Chondrocyte (in vitro differentiated cells): ENCODE measurements at regions not wholly inside any gene's neighbourhood (a gene's known extent, or its start where the extent isn't known, plus 50 kb on each side); places are given as distances from the start of the nearest gene placed in this dataset.

Experiments
- DNase-seq: peaks from one replicate; pipeline ENCODE4 v3.0.0; 2021; ENCODE audit warnings: mixed read lengths, low spot score
- H3K27ac Mint-ChIP-seq: one replicate; pipeline ENCODE4 v1.8.0; 2021; ENCODE audit warnings: mild to moderate bottlenecking, moderate library complexity, mixed read lengths; ENCODE audit not compliant: unreplicated experiment
- H3K27me3 Mint-ChIP-seq: 2 replicates; pipeline ENCODE4 v1.8.0; 2021; ENCODE audit warnings: low read depth, mixed read lengths
- H3K36me3 Mint-ChIP-seq: 2 replicates; pipeline ENCODE4 v1.8.0; 2021; ENCODE audit warnings: low read depth, mixed read lengths
- H3K4me1 Mint-ChIP-seq: 2 replicates; pipeline ENCODE4 v1.8.0; 2021; ENCODE audit warnings: low read depth, mild to moderate bottlenecking, mixed read lengths
- H3K4me3 Mint-ChIP-seq: one replicate; pipeline ENCODE4 v1.8.0; 2021; ENCODE audit warnings: mild to moderate bottlenecking, moderate library complexity, mixed read lengths; ENCODE audit not compliant: unreplicated experiment
- H3K9me3 Mint-ChIP-seq: 2 replicates; pipeline ENCODE4 v1.8.0; 2021; ENCODE audit warnings: low read depth, mixed read lengths
- TF ChIP-seq, protein P1 (sequence below): fragments of 200-600 bp; sonication (generic); IDR thresholded peaks from 2 replicates; pipeline ENCODE4 v1.5.0; 2021; ENCODE audit warnings: antibody characterized with exemption, mild to moderate bottlenecking, moderate library complexity

DNA sequence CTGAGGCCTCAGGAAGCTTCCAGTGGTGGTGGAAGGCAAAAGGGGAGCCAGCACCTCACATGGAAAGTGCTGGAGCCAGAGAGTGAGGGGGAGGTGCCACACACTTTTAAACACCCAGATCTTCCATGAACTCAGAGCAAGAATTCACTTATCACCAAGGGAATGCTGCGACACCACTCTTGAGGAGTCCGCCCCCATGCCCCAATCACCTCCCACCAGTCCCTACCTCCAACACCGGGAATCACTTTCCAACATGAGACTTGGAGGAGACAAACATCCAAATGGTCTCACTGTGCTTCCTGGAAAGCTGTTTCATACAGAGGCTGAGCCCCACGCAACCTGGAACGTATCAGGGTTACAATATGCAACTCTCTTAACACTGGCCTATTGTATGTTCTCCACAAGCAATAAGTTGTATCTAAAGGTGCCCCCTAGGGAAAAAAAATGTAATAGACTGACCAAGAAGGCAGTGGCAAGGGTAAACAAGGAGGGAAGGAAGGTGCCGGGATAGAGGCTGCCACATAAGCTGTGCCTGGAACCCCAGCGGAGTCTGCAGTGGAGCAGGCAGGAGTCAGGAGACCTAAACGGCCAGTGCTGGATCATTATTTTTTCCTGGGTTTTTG is 106.7 kb upstream of the FOXF1 start:
- H3K27me3 Mint-ChIP-seq: peaks cover 19% of the 10 kb centered on the region
- peaks cover 6% of the 10 kb centered on the region for H3K4me1 Mint-ChIP-seq
- DNase-seq: no peak
- no peaks in the 10 kb centered on the region for H3K36me3 Mint-ChIP-seq
- no peaks in the 10 kb centered on the region for H3K9me3 Mint-ChIP-seq
- no peak overlapping the region for H3K27ac Mint-ChIP-seq
- H3K4me3 Mint-ChIP-seq: no peak overlapping the region
- TF ChIP-seq, protein P1, sequence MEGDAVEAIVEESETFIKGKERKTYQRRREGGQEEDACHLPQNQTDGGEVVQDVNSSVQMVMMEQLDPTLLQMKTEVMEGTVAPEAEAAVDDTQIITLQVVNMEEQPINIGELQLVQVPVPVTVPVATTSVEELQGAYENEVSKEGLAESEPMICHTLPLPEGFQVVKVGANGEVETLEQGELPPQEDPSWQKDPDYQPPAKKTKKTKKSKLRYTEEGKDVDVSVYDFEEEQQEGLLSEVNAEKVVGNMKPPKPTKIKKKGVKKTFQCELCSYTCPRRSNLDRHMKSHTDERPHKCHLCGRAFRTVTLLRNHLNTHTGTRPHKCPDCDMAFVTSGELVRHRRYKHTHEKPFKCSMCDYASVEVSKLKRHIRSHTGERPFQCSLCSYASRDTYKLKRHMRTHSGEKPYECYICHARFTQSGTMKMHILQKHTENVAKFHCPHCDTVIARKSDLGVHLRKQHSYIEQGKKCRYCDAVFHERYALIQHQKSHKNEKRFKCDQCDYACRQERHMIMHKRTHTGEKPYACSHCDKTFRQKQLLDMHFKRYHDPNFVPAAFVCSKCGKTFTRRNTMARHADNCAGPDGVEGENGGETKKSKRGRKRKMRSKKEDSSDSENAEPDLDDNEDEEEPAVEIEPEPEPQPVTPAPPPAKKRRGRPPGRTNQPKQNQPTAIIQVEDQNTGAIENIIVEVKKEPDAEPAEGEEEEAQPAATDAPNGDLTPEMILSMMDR: no peak

DNA sequence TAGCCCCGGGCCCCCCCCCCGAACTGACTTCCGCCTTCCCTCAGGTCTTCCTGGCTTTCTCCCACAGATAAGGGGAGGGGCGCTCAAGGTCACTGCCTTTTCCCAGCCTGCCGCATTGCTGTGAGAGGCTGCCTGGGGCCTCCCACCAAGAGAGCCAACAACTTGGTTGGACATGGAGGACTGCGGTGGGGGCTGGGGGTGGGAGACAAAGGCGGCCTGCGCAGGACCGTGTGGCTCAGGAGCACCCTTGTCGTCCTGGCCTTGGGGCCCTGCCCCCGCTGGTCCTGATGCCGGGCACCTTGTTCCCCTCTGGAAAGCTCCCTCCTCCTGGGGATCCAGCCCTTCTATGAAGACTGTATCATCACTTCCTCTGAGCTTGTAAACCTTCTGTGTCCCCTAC is 105.6 kb upstream of the FOXF1 start:
- peaks cover 6% of the 10 kb centered on the region for H3K4me1 Mint-ChIP-seq
- no peaks in the 10 kb centered on the region for H3K36me3 Mint-ChIP-seq
- H3K27ac Mint-ChIP-seq: no peak overlapping the region
- no peak for DNase-seq
- H3K27me3 Mint-ChIP-seq: peaks cover 24% of the 10 kb centered on the region
- TF ChIP-seq, protein P1: no peak
- H3K4me3 Mint-ChIP-seq: no peak overlapping the region
- no peaks in the 10 kb centered on the region for H3K9me3 Mint-ChIP-seq

DNA sequence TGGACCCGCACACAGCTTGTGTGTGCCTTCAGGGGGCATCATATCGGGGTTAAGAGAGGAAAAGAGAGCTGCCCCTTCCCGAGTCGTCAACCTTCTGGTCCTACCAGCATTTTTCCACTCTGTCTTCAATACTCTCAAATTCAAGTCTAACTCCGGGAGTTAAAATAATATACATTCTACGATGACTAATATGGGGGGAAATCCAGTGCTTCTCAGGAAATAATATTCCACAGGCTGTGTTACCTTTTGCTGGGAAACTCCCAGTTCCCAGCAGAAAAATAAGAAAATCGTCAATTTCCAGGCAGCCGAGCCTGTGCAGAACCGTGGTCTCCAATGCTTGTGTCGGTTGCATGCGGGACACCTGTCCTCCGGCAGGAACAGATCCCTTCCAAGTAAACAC is 105.0 kb upstream of the FOXF1 start:
- no peak overlapping the region for H3K27ac Mint-ChIP-seq
- H3K36me3 Mint-ChIP-seq: peaks cover under 1% of the 10 kb centered on the region
- peaks cover 1% of the 10 kb centered on the region for H3K9me3 Mint-ChIP-seq
- peaks cover 6% of the 10 kb centered on the region for H3K4me1 Mint-ChIP-seq
- no peak overlapping the region for H3K4me3 Mint-ChIP-seq
- TF ChIP-seq, protein P1: no peak
- peaks cover 25% of the 10 kb centered on the region for H3K27me3 Mint-ChIP-seq
- DNase-seq: no peak

DNA sequence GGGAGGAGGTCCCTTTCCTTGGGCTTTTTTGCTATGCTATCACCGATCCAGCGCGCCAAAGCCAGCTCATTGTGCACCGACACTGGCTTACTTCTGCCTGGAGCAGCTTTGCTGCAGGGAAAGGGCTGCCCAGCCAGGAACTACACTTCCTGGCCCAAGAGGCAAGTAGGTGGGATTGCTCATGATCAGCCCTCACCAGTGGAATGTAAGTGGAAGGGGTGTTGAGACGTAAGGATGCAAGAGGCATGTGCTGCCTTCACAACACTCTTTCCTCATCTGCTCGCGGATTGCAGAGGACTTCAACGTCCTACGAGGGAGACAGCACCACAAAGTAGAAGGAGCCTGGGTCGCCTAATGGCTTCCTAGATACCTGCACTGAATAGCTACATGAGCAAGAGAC is 104.3 kb upstream of the FOXF1 start:
- Mint-ChIP-seq H3K9me3 (peaks cover 6% of the 10 kb centered on the region), H3K36me3 (peaks cover 2% of the 10 kb centered on the region), H3K4me1 (peaks cover 6% of the 10 kb centered on the region), H3K27ac (no peak overlapping the region), H3K4me3 (no peak overlapping the region), H3K27me3 (peaks cover 29% of the 10 kb centered on the region)
- TF ChIP-seq, protein P1: no peak
- DNase-seq: no peak

DNA sequence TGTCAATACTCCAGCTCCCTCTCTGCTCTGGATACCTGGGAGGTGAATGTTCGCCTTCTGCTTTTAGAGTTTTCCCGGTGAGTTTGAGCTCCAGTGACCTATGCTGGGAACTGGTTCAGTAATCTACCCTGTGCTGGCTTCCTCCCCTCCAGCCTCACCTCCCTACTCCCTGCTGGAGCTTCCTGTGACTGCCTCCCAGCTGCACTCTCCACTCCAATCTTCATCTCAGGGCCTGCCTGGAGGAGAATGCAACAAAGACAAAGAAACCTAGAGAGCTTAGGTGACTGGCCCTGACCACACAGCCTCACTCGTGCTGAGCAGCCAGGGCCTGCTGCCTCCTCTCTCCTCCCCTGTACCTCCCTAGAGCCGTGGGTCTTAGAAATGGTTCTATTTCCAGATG is 101.6 kb upstream of the FOXF1 start:
- DNase-seq: no peak

More for the DNA sequence above, 101.6 kb upstream of the FOXF1 start:
- Mint-ChIP-seq H3K4me3 (no peak overlapping the region), H3K27ac (no peak overlapping the region), H3K36me3 (peaks cover 2% of the 10 kb centered on the region), H3K27me3 (peaks cover 21% of the 10 kb centered on the region), H3K4me1 (peaks cover 6% of the 10 kb centered on the region), H3K9me3 (peaks cover 22% of the 10 kb centered on the region)
- TF ChIP-seq, protein P1: no peak
